Activated T-helper 17 cell treated with anti-CD3 and anti-CD28 coated beads, Interleukin-2, amount 50 U/mL, for 72 hours (primary cell): ENCODE measurements at regions not wholly inside any gene's neighbourhood (a gene's known extent, or its start where the extent isn't known, plus 50 kb on each side); places are given as distances from the start of the nearest gene placed in this dataset.

Experiments
- ATAC-seq: fragments of 150-1000 bp; cut with Tn5 transposase; replicated peaks from 2 replicates; pipeline ENCODE4 v1.10.0; 2021; ENCODE audit warnings: mild to moderate bottlenecking, moderate library complexity
- H3K27ac Mint-ChIP-seq: one replicate; pipeline ENCODE4 v1.8.0; 2022; ENCODE audit warnings: mixed read lengths
- H3K27me3 Mint-ChIP-seq: one replicate; pipeline ENCODE4 v1.8.0; 2022; ENCODE audit warnings: mixed read lengths
- H3K36me3 Mint-ChIP-seq: one replicate; pipeline ENCODE4 v1.8.0; 2022; ENCODE audit warnings: low read depth, mild to moderate bottlenecking, mixed read lengths
- H3K4me1 Mint-ChIP-seq: one replicate; pipeline ENCODE4 v1.8.0; 2022; ENCODE audit warnings: mixed read lengths
- H3K4me3 Mint-ChIP-seq: one replicate; pipeline ENCODE4 v1.8.0; 2022; ENCODE audit warnings: mild to moderate bottlenecking, mixed read lengths
- H3K9me3 Mint-ChIP-seq: one replicate; pipeline ENCODE4 v1.8.0; 2022; ENCODE audit warnings: mixed read lengths

DNA sequence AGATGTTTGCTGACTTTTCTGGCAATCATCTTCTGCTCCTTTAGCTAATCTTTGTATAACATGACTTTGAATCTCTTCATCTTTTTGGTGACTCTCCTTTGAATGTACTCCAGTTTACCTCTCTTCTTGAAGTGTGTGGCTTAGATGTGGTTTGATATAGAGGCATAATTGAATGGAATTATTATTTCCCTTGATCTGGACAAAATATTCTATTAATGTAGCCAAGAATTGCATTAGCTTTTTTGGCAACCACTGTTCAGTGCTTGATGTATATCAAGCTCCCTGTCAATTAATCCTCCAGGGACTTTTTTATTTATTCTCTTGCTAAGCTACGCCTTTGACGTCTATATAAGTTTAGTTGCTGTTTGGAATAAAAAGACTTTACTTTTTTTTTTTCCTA, 490.8 kb downstream of the PCDH20 start:
- no peaks in the 10 kb centered on the region for H3K36me3 Mint-ChIP-seq
- H3K4me3 Mint-ChIP-seq, result no peak overlapping the region

GRCh38 chr13:60922576-60923231, 492.9 kb downstream of the PCDH20 start:
- H3K9me3 Mint-ChIP-seq, result peaks cover 3% of the 10 kb centered on the region
- no peak overlapping the region for H3K27ac Mint-ChIP-seq
- H3K36me3 Mint-ChIP-seq, result no peaks in the 10 kb centered on the region
- no peak for ATAC-seq
- H3K27me3 Mint-ChIP-seq, result no peaks in the 10 kb centered on the region
- H3K4me1 Mint-ChIP-seq, result no peaks in the 10 kb centered on the region
- H3K4me3 Mint-ChIP-seq, result no peak overlapping the region

More for the DNA sequence above, 490.8 kb downstream of the PCDH20 start:
- Mint-ChIP-seq H3K27me3 (no peaks in the 10 kb centered on the region), H3K9me3 (no peaks in the 10 kb centered on the region), H3K27ac (no peak overlapping the region), H3K4me1 (no peaks in the 10 kb centered on the region)
- ATAC-seq, result no peak

- Mint-ChIP-seq H3K4me3 (no peak overlapping the region), H3K4me1 (no peaks in the 10 kb centered on the region), H3K27me3 (no peaks in the 10 kb centered on the region), H3K9me3 (peaks cover 11% of the 10 kb centered on the region), H3K36me3 (no peaks in the 10 kb centered on the region), H3K27ac (no peak overlapping the region)
- ATAC-seq, result no peak
Measured at GRCh38 chr13:60893801-60894200, 496.8 kb downstream of the TDRD3 start.

DNA sequence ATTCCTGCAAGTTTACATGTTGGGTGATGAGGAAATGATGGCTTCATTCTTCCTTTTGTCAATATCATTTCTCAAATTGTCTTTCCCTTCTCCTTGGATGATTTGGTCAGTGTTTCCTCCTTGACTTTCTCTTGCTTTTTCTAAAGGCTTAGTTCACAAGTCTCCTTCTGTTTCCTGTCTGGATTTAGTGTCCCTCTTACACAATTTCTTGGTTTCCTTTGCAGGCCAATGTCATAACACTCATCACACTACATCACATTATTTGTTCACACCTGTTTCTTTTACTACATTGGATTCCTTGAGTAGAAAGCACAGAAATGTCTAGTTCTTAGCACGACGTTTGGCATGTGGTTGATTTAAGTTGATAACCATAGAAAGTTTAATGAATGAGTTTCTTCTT, 490.7 kb downstream of the TDRD3 start:
- Mint-ChIP-seq H3K36me3 (no peaks in the 10 kb centered on the region), H3K27me3 (no peaks in the 10 kb centered on the region), H3K4me1 (no peaks in the 10 kb centered on the region), H3K27ac (no peak overlapping the region), H3K4me3 (no peak overlapping the region), H3K9me3 (peaks cover 7% of the 10 kb centered on the region)
- no peak for ATAC-seq

GRCh38 chr13:60881507-60881906, 484.5 kb downstream of the TDRD3 start:
- no peak for ATAC-seq

GRCh38 chr13:60873116-60873515, 476.1 kb downstream of the TDRD3 start:
- Mint-ChIP-seq H3K27ac (no peak overlapping the region), H3K36me3 (no peaks in the 10 kb centered on the region), H3K4me1 (no peaks in the 10 kb centered on the region), H3K9me3 (peaks cover 15% of the 10 kb centered on the region), H3K4me3 (no peak overlapping the region), H3K27me3 (no peaks in the 10 kb centered on the region)
- no peak for ATAC-seq

More at GRCh38 chr13:60881507-60881906, 484.5 kb downstream of the TDRD3 start:
- no peak overlapping the region for H3K4me3 Mint-ChIP-seq
- H3K27me3 Mint-ChIP-seq, result no peaks in the 10 kb centered on the region
- H3K9me3 Mint-ChIP-seq, result peaks cover 2% of the 10 kb centered on the region
- no peaks in the 10 kb centered on the region for H3K36me3 Mint-ChIP-seq
- no peaks in the 10 kb centered on the region for H3K4me1 Mint-ChIP-seq
- H3K27ac Mint-ChIP-seq, result no peak overlapping the region

DNA sequence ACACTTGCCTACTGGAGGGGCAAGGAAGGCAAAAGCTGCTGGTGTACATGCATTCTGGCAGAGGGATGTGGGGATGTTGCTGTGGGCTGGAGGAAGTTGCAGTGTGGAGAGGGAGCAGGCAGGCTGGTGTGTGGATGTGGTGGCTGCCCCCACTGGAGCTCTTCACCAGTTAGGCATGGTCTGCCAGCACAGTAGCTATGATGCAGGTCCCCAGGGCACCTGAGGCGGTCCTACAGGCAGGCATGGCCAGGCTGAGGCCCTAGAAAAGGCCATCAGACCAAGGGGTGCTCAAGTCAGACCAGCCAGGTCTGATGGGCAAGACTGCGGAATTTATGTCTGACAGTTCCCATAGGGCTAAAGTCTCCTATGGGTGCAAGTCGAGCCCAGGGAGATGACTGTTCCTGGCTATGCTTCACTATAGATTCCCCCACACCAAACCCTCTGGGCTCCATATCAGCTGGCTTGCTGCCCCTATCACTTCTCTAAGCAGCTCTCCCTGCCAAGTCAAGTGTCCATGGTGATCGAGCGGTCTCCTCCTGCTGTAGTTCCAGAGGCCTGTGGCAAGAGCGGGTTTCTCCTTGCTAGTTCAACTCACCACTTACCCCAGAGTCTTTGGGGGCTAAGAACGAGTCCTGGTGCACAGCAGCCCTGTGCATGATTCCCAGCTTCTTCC, 473.1 kb downstream of the TDRD3 start:
- Mint-ChIP-seq H3K27ac (no peak overlapping the region), H3K9me3 (peaks cover 9% of the 10 kb centered on the region), H3K27me3 (no peaks in the 10 kb centered on the region), H3K4me3 (no peak overlapping the region), H3K36me3 (no peaks in the 10 kb centered on the region), H3K4me1 (no peaks in the 10 kb centered on the region)
- ATAC-seq, result no peak

DNA sequence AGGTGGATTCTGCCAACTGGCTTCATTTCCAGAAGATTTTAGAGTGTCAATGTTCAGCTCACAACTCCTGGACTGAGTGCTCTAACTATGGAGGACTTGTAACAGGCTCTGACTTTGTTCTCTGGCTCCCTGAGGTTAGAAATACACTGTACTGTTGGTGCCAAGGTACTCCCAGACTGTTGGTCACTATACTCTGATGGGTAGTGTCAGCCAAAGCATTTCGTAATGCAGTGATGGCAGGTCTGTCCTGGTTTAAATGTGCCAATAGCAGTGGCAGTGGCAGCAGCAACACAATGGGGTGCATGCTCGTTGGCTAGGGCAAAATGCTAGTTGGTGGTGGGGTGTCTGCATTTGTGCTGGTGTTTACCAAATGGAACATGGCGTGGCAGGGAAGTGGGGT, 472.2 kb downstream of the TDRD3 start:
- Mint-ChIP-seq H3K4me1 (no peaks in the 10 kb centered on the region), H3K4me3 (no peak overlapping the region), H3K27me3 (no peaks in the 10 kb centered on the region), H3K27ac (no peak overlapping the region), H3K9me3 (peaks cover 10% of the 10 kb centered on the region), H3K36me3 (no peaks in the 10 kb centered on the region)
- ATAC-seq, result no peak

DNA sequence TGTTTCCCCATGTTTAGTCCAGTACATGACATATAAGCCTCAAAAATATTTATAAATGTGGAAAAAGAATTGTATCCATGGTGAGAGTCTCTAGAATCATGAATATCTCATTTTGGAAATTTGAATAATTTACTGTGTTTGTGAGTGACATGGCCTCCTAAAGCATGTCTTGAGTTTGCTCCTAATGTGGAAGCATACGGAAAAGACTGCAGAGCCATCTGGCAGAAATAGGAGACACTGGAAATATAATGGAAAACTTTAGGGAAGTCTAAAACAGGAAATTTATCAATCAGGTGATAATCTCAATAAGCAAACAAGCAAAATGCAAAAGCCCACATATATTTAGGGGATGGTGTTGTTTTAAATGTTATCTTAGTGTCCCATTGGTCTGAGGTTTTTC, 465.0 kb downstream of the TDRD3 start:
- Mint-ChIP-seq H3K9me3 (peaks cover 12% of the 10 kb centered on the region), H3K4me1 (no peaks in the 10 kb centered on the region), H3K36me3 (no peaks in the 10 kb centered on the region), H3K4me3 (no peak overlapping the region), H3K27ac (no peak overlapping the region), H3K27me3 (no peaks in the 10 kb centered on the region)
- no peak for ATAC-seq

GRCh38 chr13:60857698-60858097, 460.7 kb downstream of the TDRD3 start:
- no peak for ATAC-seq
- no peaks in the 10 kb centered on the region for H3K36me3 Mint-ChIP-seq
- no peak overlapping the region for H3K4me3 Mint-ChIP-seq
- H3K27ac Mint-ChIP-seq, result no peak overlapping the region
- H3K4me1 Mint-ChIP-seq, result no peaks in the 10 kb centered on the region
- no peaks in the 10 kb centered on the region for H3K27me3 Mint-ChIP-seq
- peaks cover 17% of the 10 kb centered on the region for H3K9me3 Mint-ChIP-seq

- H3K27ac Mint-ChIP-seq, result no peak overlapping the region
- H3K36me3 Mint-ChIP-seq, result no peaks in the 10 kb centered on the region
- no peak for ATAC-seq
- H3K4me3 Mint-ChIP-seq, result no peak overlapping the region
- H3K9me3 Mint-ChIP-seq, result peaks cover 26% of the 10 kb centered on the region
- H3K4me1 Mint-ChIP-seq, result no peaks in the 10 kb centered on the region
- H3K27me3 Mint-ChIP-seq, result no peaks in the 10 kb centered on the region
Measured at GRCh38 chr13:60852886-60853285, 455.9 kb downstream of the TDRD3 start.

- Mint-ChIP-seq H3K9me3 (peaks cover 18% of the 10 kb centered on the region), H3K36me3 (no peaks in the 10 kb centered on the region), H3K4me3 (no peak overlapping the region), H3K4me1 (no peaks in the 10 kb centered on the region), H3K27ac (no peak overlapping the region), H3K27me3 (no peaks in the 10 kb centered on the region)
- no peak for ATAC-seq
Measured at GRCh38 chr13:60851378-60851777, 454.4 kb downstream of the TDRD3 start.

GRCh38 chr13:60850526-60850925, 453.5 kb downstream of the TDRD3 start:
- no peak for ATAC-seq
- no peaks in the 10 kb centered on the region for H3K4me1 Mint-ChIP-seq
- H3K27me3 Mint-ChIP-seq, result no peaks in the 10 kb centered on the region
- H3K4me3 Mint-ChIP-seq, result no peak overlapping the region
- H3K36me3 Mint-ChIP-seq, result no peaks in the 10 kb centered on the region
- peaks cover 17% of the 10 kb centered on the region for H3K9me3 Mint-ChIP-seq
- H3K27ac Mint-ChIP-seq, result no peak overlapping the region

DNA sequence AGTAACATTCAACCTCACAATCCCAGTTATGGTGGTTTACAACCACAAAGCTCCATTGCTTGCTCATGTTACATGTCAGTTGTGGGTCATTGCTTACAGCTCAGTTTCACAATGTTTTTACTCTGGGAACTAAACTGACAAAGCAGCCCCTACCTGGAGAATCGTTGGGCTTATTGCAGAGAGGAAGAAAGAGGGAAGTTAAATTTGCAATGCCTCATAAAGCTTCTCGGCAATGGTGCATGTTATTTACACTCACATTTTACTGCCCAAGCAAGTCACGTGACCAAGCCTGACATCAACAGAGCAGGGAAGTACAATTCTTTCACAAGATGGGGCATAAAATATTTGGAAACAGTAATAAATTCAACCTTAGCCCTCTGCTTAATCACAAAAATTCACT, 441.6 kb downstream of the TDRD3 start:
- H3K27ac Mint-ChIP-seq, result no peak overlapping the region
- no peaks in the 10 kb centered on the region for H3K4me1 Mint-ChIP-seq
- H3K27me3 Mint-ChIP-seq, result no peaks in the 10 kb centered on the region
- no peak for ATAC-seq
- H3K9me3 Mint-ChIP-seq, result peaks cover 11% of the 10 kb centered on the region
- H3K4me3 Mint-ChIP-seq, result no peak overlapping the region
- H3K36me3 Mint-ChIP-seq, result no peaks in the 10 kb centered on the region

DNA sequence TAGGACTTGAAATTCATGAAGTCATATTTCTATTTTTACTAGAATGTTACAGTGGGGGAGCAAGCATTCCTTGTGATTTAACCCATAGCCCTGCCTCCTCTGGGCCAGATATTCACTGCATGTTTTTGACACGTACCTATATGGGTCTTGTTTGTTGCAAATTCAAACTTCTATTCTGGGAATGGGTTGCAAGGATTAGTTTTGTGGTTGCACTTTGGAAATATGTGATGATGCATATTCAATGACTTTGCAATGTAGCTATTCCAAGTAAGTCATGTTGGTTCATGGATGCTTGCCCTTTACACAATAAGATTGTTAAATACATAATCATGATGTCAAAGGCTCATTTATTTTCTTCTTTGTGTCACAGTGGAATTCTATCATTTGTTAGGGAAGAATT, 440.8 kb downstream of the TDRD3 start:
- Mint-ChIP-seq H3K4me1 (no peaks in the 10 kb centered on the region), H3K27me3 (no peaks in the 10 kb centered on the region), H3K9me3 (peaks cover 8% of the 10 kb centered on the region), H3K27ac (no peak overlapping the region), H3K4me3 (no peak overlapping the region), H3K36me3 (no peaks in the 10 kb centered on the region)
- no peak for ATAC-seq
